Medulla oblongata (tissue), 1 donor: ENCODE measurements at regions not wholly inside any gene's neighbourhood (a gene's known extent, or its start where the extent isn't known, plus 50 kb on each side); places are given as distances from the start of the nearest gene placed in this dataset.

ENCODE experiments used
- DNase-seq: peaks from one replicate; pipeline ENCODE4 v3.0.0-alpha.2; 2015; ENCODE audit errors: extremely low spot score

DNA sequence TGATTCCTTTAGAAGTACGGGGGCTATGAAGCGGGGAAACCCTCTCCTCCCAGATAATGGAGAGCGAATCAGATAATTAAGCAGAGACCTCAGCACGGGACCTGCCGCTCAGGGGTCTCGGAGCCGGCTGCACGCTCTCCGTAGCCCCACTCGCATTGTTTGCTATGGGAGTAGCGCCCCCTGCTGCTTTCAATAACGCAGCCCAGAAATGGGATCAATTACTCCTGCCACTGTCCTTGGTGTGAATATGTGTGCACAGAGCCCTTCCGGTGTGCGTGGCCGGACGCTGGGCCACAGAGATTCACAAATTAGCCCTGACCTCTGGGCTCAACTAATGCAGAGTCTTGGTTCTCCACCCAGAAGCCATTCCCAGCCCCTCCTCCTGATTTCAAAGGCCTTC, 76.4 kb upstream of the TMEM132C start:
- DNase-seq = peak; percentile 8

DNA sequence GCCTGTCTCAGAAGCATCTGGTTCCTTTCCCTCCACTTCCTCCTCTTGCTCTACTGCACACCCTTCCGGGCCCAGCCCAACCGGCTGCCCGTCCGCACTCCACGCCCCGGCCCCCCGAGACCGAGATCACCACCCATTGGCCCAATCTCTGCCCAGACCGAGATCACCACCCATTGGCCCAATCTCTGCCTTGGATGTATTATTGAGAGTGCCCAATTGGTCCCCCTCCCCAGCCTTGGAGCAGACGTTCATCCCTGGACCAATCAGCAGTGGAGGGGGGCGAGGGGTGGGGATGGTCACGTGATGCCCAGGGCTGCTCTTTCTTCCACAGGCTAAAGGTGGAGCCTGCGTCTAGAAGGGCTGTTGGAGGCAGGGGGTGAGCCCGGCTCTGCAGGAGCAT, 75.6 kb upstream of the TMEM132C start:
- no peak for DNase-seq

GRCh38 chr12:128204711-128205110, 62.3 kb upstream of the TMEM132C start:
- no peak for DNase-seq

GRCh38 chr12:128205145-128205544, 61.8 kb upstream of the TMEM132C start:
- no peak for DNase-seq

- no peak for DNase-seq
Measured at GRCh38 chr12:128205758-128206157, 61.2 kb upstream of the TMEM132C start.
